IMR-90 (cell line): ENCODE measurements at regions not wholly inside any gene's neighbourhood (a gene's known extent, or its start where the extent isn't known, plus 50 kb on each side); places are given as distances from the start of the nearest gene placed in this dataset.

ENCODE experiments used
- ATAC-seq: fragments of 200-7000 bp; cut with Tn5 transposase; 2 replicates; pipeline ENCODE4 v1.9.1; 2020; ENCODE audit warnings: low read depth, mild to moderate bottlenecking, moderate library complexity
- BruUV-seq: library from RNA; stranded (reverse); fragments of 400-500 nt; replicated peaks from 2 replicates; lab custom pipeline; 2021; lab: Mats Ljungman, UMichigan
- CTCF ChIA-PET: fragments of 300-600 bp; formaldehyde crosslinking; extraction: SDS; loops from one replicate; lab custom pipeline; 2021; ENCODE audit warnings: antibody characterized with exemption; lab: Yijun Ruan, JAX
- POLR2A ChIA-PET: fragments of 300-600 bp; sonication (Branson Sonifier 250); formaldehyde crosslinking; loops from one replicate; lab custom pipeline; 2022; ENCODE audit warnings: antibody characterized with exemption; ENCODE audit not compliant: unreplicated experiment; lab: Charles Lee
- DNase-seq: peaks from one replicate; pipeline ENCODE4 v3.0.0; 2013
- H2AFZ ChIP-seq: replicated peaks from 2 replicates; pipeline ENCODE3; 2013; ENCODE audit warnings: low read length, mild to moderate bottlenecking; ENCODE audit not compliant: poor library complexity
- H2AK5ac ChIP-seq: 2 replicates; pipeline ENCODE4 v1.6.1; 2013; ENCODE audit warnings: low read depth, low read length, inconsistent platforms
- H2AK9ac ChIP-seq: replicated peaks from 2 replicates; pipeline ENCODE3; 2013; ENCODE audit warnings: mild to moderate bottlenecking, low read depth, low read length, moderate library complexity; ENCODE audit not compliant: poor library complexity
- H2BK120ac ChIP-seq: 2 replicates; pipeline ENCODE4 v1.6.1; 2013; ENCODE audit warnings: low read depth, low read length, inconsistent platforms
- H2BK15ac ChIP-seq: 3 replicates; pipeline ENCODE4 v1.6.1; 2013; ENCODE audit warnings: low read depth, low read length, inconsistent platforms
- H2BK20ac ChIP-seq: 2 replicates; pipeline ENCODE4 v1.6.1; 2013; ENCODE audit warnings: low read depth, mild to moderate bottlenecking, inconsistent platforms, low read length, moderate library complexity
- H2BK5ac ChIP-seq: 2 replicates; pipeline ENCODE4 v1.6.1; 2013; ENCODE audit warnings: mild to moderate bottlenecking, low read depth, low read length, inconsistent platforms; ENCODE audit not compliant: poor library complexity, severe bottlenecking
- H3K14ac ChIP-seq: replicated peaks from 2 replicates; pipeline ENCODE4 v1.6.1; 2013; ENCODE audit warnings: low read depth, low read length, inconsistent platforms
- H3K18ac ChIP-seq: 2 replicates; pipeline ENCODE4 v1.6.1; 2013; ENCODE audit warnings: low read depth, low read length, control low read depth
- H3K23ac ChIP-seq: 2 replicates; pipeline ENCODE4 v1.6.1; 2013; ENCODE audit warnings: low read depth, low read length, inconsistent platforms
- H3K27ac ChIP-seq: 2 replicates; pipeline ENCODE4 v1.5.1; 2013; ENCODE audit warnings: mild to moderate bottlenecking, control low read depth, low read length; ENCODE audit not compliant: insufficient read depth
- H3K27me3 ChIP-seq: 2 replicates; pipeline ENCODE4 v1.6.1; 2013; ENCODE audit warnings: low read length; ENCODE audit not compliant: control insufficient read depth, insufficient read depth
- H3K36me3 ChIP-seq: 2 replicates; pipeline ENCODE4 v1.6.1; 2013; ENCODE audit warnings: low read length, mixed read lengths; ENCODE audit not compliant: control insufficient read depth, insufficient read depth
- H3K4ac ChIP-seq: 2 replicates; pipeline ENCODE4 v1.6.1; 2013; ENCODE audit warnings: low read depth, low read length, inconsistent platforms
- H3K4me1 ChIP-seq: 2 replicates; pipeline ENCODE4 v1.6.1; 2013; ENCODE audit warnings: low read length, mixed read lengths; ENCODE audit not compliant: control insufficient read depth, insufficient read depth
- H3K4me2 ChIP-seq: 2 replicates; pipeline ENCODE4 v1.6.1; 2013; ENCODE audit warnings: low read depth, mild to moderate bottlenecking, control low read depth, low read length, moderate library complexity
- H3K4me3 ChIP-seq: 2 replicates; pipeline ENCODE4 v1.5.1; 2013; ENCODE audit warnings: low read depth, mild to moderate bottlenecking, control low read depth, low read length, moderate library complexity; ENCODE audit not compliant: insufficient read depth
- H3K56ac ChIP-seq: 2 replicates; pipeline ENCODE4 v1.6.1; 2013; ENCODE audit warnings: low read length, inconsistent platforms; ENCODE audit not compliant: insufficient read depth; ENCODE audit errors: extremely low read depth
- H3K79me1 ChIP-seq, 2 experiments: 2 replicates each; pipeline ENCODE4 v1.6.1; 2013; ENCODE audit warnings: low read length in 2 of 2, inconsistent platforms in 1 of 2, low read depth in 1 of 2
- H3K9ac ChIP-seq: 2 replicates; pipeline ENCODE4 v1.6.1; 2013; ENCODE audit warnings: low read depth, low read length, control low read depth
- H3K9me1 ChIP-seq: 2 replicates; pipeline ENCODE4 v1.6.1; 2013; ENCODE audit warnings: low read length, inconsistent platforms; ENCODE audit not compliant: insufficient read depth
- H3K9me3 ChIP-seq: 2 replicates; pipeline ENCODE4 v1.6.1; 2013; ENCODE audit warnings: low read length; ENCODE audit not compliant: control insufficient read depth, insufficient read depth
- H4K20me1 ChIP-seq: 2 replicates; pipeline ENCODE4 v1.6.1; 2013; ENCODE audit warnings: low read length, inconsistent platforms; ENCODE audit not compliant: insufficient read depth
- H4K5ac ChIP-seq: 2 replicates; pipeline ENCODE4 v1.6.1; 2013; ENCODE audit warnings: mild to moderate bottlenecking, low read depth, low read length, control low read depth
- H4K8ac ChIP-seq, 2 experiments: 2 replicates each; pipeline ENCODE4 v1.6.1; 2013; ENCODE audit warnings: low read depth in 2 of 2, low read length in 2 of 2, control low read depth in 1 of 2, inconsistent platforms in 1 of 2
- H4K91ac ChIP-seq: 2 replicates; pipeline ENCODE4 v1.6.1; 2013; ENCODE audit warnings: low read depth, low read length, inconsistent platforms; ENCODE audit not compliant: insufficient read depth
- BHLHE40 ChIP-seq: fragments of 150-350 bp; IDR thresholded peaks from 2 replicates; pipeline ENCODE4 v1.6.1; 2016; ENCODE audit warnings: mild to moderate bottlenecking, low read depth, low read length
- CEBPB ChIP-seq: IDR thresholded peaks from 2 replicates; pipeline ENCODE4 v1.6.1; 2012; ENCODE audit warnings: low read depth, low read length, improper control_type of control experiment
- CHD1 ChIP-seq: IDR thresholded peaks from 2 replicates; pipeline ENCODE4 v1.6.1; 2012; ENCODE audit warnings: low read depth, low read length, improper control_type of control experiment
- FOS ChIP-seq: fragments of 150-350 bp; IDR thresholded peaks from 2 replicates; pipeline ENCODE4 v1.6.1; 2016; ENCODE audit warnings: low read depth, low read length
- MAFK ChIP-seq: IDR thresholded peaks from 2 replicates; pipeline ENCODE4 v1.6.1; 2012; ENCODE audit warnings: low read depth, low read length, improper control_type of control experiment
- MAZ ChIP-seq: IDR thresholded peaks from 2 replicates; pipeline ENCODE4 v1.6.1; 2012; ENCODE audit warnings: low read depth, mild to moderate bottlenecking, low read length, improper control_type of control experiment, moderate library complexity, borderline replicate concordance
- MXI1 ChIP-seq: IDR thresholded peaks from 2 replicates; pipeline ENCODE4 v1.6.1; 2012; ENCODE audit warnings: low read depth, mild to moderate bottlenecking, low read length, moderate library complexity, borderline replicate concordance
- NFE2L2 ChIP-seq: fragments of 150-350 bp; IDR thresholded peaks from 2 replicates; pipeline ENCODE4 v1.6.1; 2016; ENCODE audit warnings: low read depth, mild to moderate bottlenecking, low read length
- POLR2A ChIP-seq: IDR thresholded peaks from 2 replicates; pipeline ENCODE4 v1.6.1; 2012; ENCODE audit warnings: mild to moderate bottlenecking, low read depth, low read length
- RAD21 ChIP-seq: IDR thresholded peaks from 2 replicates; pipeline ENCODE4 v1.6.1; 2012; ENCODE audit warnings: low read length, improper control_type of control experiment
- RCOR1 ChIP-seq: IDR thresholded peaks from 2 replicates; pipeline ENCODE4 v1.6.1; 2012; ENCODE audit warnings: mild to moderate bottlenecking, low read length, improper control_type of control experiment; ENCODE audit not compliant: insufficient replicate concordance
- RFX5 ChIP-seq: IDR thresholded peaks from 2 replicates; pipeline ENCODE4 v1.8.0; 2012; ENCODE audit warnings: low read depth, mild to moderate bottlenecking, low read length, moderate library complexity
- SMC3 ChIP-seq: fragments of 150-350 bp; IDR thresholded peaks from 2 replicates; pipeline ENCODE4 v1.6.1; 2016; ENCODE audit warnings: low read depth, mild to moderate bottlenecking, antibody characterized with exemption, low read length, moderate library complexity
- WGBS, 2 experiments: methylation state at CpG; one replicate each; pipeline versions ENCODE4 v1.1.5 to v1.1.7; 2013; ENCODE audit warnings: missing lambda C conversion rate in 2 of 2; ENCODE audit not compliant: insufficient read length in 1 of 2; ENCODE audit errors: extremely low coverage in 2 of 2; 5-methylcytosine and 5-hydroxymethylcytosine counted together
- dilution Hi-C: fragments of 300-500 bp; cut with HindIII; formaldehyde crosslinking; loops from one replicate; pipeline ENCODE4 v1.14.3; 2018; ENCODE audit warnings: low sequenced_read_pairs; ENCODE audit not compliant: unreplicated experiment
- in situ Hi-C: fragments of 300-500 bp; cut with MboI; formaldehyde crosslinking; loops from 3 replicates; pipeline ENCODE4 v1.14.3; 2019; ENCODE audit warnings: low sequenced_read_pairs, inconsistent platforms, mixed read lengths
- intact Hi-C: fragments of 100-400 bp; cut with micrococcal nuclease; formaldehyde crosslinking; loops from 2 replicates; pipeline ENCODE4 v1.10.0; 2022
- TF ChIP-seq, protein P1 (sequence below): fragments of 150-350 bp; IDR thresholded peaks from 2 replicates; pipeline ENCODE4 v1.6.1; 2017; ENCODE audit warnings: mild to moderate bottlenecking, antibody characterized with exemption, low read length, low read depth
- TF ChIP-seq, protein P2 (sequence below): fragments of 150-350 bp; IDR thresholded peaks from 2 replicates; pipeline ENCODE4 v1.6.1; 2016; ENCODE audit warnings: low read depth, mild to moderate bottlenecking, low read length, moderate library complexity, borderline replicate concordance
- TF ChIP-seq, protein P3 (sequence below): conservative IDR thresholded peaks from 2 replicates; pipeline ENCODE4 v1.5.1; 2012; ENCODE audit warnings: mild to moderate bottlenecking, low read depth, low read length, improper control_type of control experiment

DNA sequence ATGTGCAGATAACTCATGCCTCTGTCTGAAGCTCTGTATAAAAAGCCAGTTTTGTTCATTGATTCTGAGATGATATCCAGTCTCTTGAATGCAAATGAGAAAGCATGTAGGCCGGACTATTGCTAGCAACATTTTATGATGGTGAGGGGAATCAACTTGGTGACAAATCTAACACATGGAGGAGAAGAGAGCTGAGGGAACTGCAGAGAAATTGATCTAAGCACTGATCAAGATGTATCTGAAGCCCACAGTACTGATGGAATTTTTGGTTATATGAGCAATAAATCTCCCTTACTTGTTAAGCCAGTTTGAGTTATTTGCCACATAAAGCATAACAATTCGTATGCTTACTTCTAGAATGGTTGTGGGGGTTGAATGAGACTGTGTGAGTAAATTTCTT is 295.6 kb upstream of the DDHD1 start:
- Histone ChIP-seq H3K9ac (no peak overlapping the region), H2AK9ac (no peak overlapping the region), H3K36me3 (no peaks in the 10 kb centered on the region), H3K79me1 (no peaks in the 10 kb centered on the region), H2AK5ac (no peak overlapping the region), H3K9me3 (no peaks in the 10 kb centered on the region; the same call in 1 of the 2 replicates), H3K18ac (0 out of 2 replicates have a peak overlapping the region, but pooled peaks have one; percentile 46), H4K20me1 (no peaks in the 10 kb centered on the region), H4K8ac (no peak overlapping the region), H4K5ac (no peak overlapping the region; the same call in 1 of the 2 replicates), H2AFZ (no peak overlapping the region), H3K4ac (no peak overlapping the region), H2BK20ac (no peak overlapping the region), H4K91ac (no peak overlapping the region), H3K56ac (no peak overlapping the region), H2BK5ac (no peak overlapping the region), H3K23ac (no peak overlapping the region), H2BK120ac (no peak overlapping the region), H3K4me1 (no peaks in the 10 kb centered on the region; the same call in 1 of the 2 replicates), H3K4me3 (no peak overlapping the region), H3K14ac (no peak overlapping the region), H3K9me1 (no peaks in the 10 kb centered on the region), H3K27ac (no peak overlapping the region), H3K4me2 (no peak overlapping the region), H2BK15ac (0 out of 3 replicates have a peak overlapping the region, but pooled peaks have one; percentile 55), H3K27me3 (no peaks in the 10 kb centered on the region)
- WGBS, 2 experiments: 80% methylated on average over 1 of the region's 2 CpGs; no CpG with 5 or more reads in 1 of the 2 experiments
- BruUV-seq: no TSS peak
- no peak for TF ChIP-seq RAD21
- TF ChIP-seq, protein P1, sequence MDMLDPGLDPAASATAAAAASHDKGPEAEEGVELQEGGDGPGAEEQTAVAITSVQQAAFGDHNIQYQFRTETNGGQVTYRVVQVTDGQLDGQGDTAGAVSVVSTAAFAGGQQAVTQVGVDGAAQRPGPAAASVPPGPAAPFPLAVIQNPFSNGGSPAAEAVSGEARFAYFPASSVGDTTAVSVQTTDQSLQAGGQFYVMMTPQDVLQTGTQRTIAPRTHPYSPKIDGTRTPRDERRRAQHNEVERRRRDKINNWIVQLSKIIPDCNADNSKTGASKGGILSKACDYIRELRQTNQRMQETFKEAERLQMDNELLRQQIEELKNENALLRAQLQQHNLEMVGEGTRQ: no peak
- no peak for TF ChIP-seq MAFK
- no peak for TF ChIP-seq NFE2L2
- no peak for TF ChIP-seq MAZ
- TF ChIP-seq MXI1: no peak
- no peak for TF ChIP-seq RCOR1
- no peak for TF ChIP-seq CHD1
- no peak for TF ChIP-seq BHLHE40
- TF ChIP-seq, protein P2, sequence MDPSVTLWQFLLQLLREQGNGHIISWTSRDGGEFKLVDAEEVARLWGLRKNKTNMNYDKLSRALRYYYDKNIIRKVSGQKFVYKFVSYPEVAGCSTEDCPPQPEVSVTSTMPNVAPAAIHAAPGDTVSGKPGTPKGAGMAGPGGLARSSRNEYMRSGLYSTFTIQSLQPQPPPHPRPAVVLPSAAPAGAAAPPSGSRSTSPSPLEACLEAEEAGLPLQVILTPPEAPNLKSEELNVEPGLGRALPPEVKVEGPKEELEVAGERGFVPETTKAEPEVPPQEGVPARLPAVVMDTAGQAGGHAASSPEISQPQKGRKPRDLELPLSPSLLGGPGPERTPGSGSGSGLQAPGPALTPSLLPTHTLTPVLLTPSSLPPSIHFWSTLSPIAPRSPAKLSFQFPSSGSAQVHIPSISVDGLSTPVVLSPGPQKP: no peak
- no peak for TF ChIP-seq SMC3
- TF ChIP-seq RFX5: no peak
- TF ChIP-seq, protein P3, sequence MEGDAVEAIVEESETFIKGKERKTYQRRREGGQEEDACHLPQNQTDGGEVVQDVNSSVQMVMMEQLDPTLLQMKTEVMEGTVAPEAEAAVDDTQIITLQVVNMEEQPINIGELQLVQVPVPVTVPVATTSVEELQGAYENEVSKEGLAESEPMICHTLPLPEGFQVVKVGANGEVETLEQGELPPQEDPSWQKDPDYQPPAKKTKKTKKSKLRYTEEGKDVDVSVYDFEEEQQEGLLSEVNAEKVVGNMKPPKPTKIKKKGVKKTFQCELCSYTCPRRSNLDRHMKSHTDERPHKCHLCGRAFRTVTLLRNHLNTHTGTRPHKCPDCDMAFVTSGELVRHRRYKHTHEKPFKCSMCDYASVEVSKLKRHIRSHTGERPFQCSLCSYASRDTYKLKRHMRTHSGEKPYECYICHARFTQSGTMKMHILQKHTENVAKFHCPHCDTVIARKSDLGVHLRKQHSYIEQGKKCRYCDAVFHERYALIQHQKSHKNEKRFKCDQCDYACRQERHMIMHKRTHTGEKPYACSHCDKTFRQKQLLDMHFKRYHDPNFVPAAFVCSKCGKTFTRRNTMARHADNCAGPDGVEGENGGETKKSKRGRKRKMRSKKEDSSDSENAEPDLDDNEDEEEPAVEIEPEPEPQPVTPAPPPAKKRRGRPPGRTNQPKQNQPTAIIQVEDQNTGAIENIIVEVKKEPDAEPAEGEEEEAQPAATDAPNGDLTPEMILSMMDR: no peak
- no peak for TF ChIP-seq CEBPB
- TF ChIP-seq FOS: no peak
- TF ChIP-seq POLR2A: no peak
- ATAC-seq (no peak), DNase-seq (no peak)
- ChIA-PET POLR2A (no interaction called here), CTCF (interaction anchor here (0.6 to 1.4 kb wide), 3 partner anchors 10 to 153 kb away, joined by 3 to 5 read pairs (median 3); no protein-coding TSS in a partner anchor)
- dilution Hi-C loops: no loop called here
- in situ Hi-C loops: loop anchor here (25.0 kb wide), 1 partner anchor 889 kb away; no protein-coding TSS in a partner anchor
- intact Hi-C loops: no loop called here
